GM10266 (cell line): ENCODE measurements at regions not wholly inside any gene's neighbourhood (a gene's known extent, or its start where the extent isn't known, plus 50 kb on each side); places are given as distances from the start of the nearest gene placed in this dataset.

Experiments
- DNase-seq: peaks from one replicate; pipeline ENCODE4 v3.0.0; 2012; ENCODE audit errors: extremely low spot score
- TF ChIP-seq, protein P1 (sequence below): IDR thresholded peaks from 2 replicates; pipeline ENCODE4 v1.5.1; 2012; ENCODE audit warnings: mild to moderate bottlenecking, low read depth; ENCODE audit not compliant: control insufficient read depth, insufficient read depth; ENCODE audit errors: missing control alignments

DNA sequence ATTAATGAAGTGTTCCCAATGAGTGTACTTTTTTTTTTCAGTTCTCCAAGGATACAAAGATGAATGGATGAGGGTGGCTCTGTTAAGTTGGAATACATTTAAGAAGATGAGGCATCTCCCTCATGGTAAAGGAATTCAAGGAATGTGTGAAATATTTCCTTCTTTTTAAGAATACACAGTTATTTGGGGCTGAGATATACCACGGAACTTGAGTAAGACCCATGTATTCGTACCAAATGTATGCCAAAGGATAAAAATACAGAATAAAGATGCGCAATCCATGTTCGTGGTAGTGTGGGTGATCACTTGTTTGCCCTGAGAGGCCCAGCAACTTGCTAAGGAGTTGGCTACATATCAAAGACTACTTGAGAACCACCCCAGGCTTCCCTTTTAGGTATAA lies 164.2 kb upstream of the TCF21 start:
- TF ChIP-seq, protein P1, sequence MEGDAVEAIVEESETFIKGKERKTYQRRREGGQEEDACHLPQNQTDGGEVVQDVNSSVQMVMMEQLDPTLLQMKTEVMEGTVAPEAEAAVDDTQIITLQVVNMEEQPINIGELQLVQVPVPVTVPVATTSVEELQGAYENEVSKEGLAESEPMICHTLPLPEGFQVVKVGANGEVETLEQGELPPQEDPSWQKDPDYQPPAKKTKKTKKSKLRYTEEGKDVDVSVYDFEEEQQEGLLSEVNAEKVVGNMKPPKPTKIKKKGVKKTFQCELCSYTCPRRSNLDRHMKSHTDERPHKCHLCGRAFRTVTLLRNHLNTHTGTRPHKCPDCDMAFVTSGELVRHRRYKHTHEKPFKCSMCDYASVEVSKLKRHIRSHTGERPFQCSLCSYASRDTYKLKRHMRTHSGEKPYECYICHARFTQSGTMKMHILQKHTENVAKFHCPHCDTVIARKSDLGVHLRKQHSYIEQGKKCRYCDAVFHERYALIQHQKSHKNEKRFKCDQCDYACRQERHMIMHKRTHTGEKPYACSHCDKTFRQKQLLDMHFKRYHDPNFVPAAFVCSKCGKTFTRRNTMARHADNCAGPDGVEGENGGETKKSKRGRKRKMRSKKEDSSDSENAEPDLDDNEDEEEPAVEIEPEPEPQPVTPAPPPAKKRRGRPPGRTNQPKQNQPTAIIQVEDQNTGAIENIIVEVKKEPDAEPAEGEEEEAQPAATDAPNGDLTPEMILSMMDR, result no peak
- DNase-seq, result no peak

DNA sequence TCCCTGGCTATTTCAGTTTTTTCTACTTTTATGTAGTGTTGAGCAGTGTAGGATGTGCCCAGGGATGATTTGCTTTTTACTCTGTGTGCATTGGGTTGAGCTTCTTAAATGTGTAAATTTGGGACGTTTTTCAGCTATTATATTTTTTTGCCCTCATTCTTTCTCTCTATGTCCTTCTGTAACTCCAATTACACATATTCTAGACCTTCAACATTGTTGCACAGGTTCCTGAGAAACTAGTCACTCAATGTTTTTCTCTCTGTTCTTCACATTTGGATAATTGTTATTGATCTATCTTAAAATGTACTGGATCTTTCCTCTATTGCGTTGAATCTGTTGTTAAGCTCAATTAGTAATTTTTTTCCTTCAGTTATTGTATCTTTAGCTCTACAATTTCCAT lies 162.7 kb upstream of the TCF21 start:
- DNase-seq, result no peak
- TF ChIP-seq, protein P1, result no peak

GRCh38 chr6:133730881-133731280 lies 158.0 kb upstream of the TCF21 start:
- TF ChIP-seq, protein P1, result no peak
- no peak for DNase-seq

DNA sequence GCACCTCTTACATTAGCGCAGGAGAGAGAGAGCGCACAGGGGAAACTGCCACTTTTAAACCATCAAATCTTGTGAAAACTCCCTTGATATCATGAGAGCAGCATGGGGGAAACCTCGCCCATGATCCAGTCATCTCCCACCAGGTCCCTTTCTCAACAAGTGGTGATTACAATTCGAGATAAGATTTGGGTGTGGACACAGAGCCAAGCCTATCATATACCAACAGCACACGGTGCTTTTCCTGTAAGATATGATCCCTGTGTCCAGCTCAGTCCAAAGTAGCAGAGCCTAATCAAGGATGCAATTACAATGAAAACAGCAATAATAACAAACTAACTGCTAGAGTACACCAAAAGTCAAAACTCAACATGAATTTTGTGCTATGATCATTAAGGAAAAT lies 148.7 kb upstream of the TCF21 start:
- TF ChIP-seq, protein P1, result no peak
- DNase-seq, result no peak

DNA sequence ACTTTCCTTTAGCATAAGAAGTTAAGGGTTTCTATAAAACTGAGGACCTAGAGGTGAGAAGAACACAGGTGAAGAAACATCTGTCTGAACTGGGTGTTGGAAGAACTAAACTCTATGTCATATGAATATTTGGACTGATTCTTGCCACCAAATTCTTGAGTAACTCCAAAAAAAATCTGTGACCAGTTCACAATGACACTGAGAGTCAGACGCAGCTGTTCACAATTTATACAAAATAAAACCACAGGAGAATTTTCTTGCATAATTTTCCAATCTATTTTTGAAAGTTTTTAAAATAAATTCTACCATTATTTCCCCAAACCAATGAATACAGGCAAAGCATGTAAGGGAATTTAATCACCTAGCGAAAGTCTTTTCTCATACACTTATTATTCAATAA lies 148.1 kb upstream of the TCF21 start:
- TF ChIP-seq, protein P1, result no peak
- DNase-seq, result no peak

DNA sequence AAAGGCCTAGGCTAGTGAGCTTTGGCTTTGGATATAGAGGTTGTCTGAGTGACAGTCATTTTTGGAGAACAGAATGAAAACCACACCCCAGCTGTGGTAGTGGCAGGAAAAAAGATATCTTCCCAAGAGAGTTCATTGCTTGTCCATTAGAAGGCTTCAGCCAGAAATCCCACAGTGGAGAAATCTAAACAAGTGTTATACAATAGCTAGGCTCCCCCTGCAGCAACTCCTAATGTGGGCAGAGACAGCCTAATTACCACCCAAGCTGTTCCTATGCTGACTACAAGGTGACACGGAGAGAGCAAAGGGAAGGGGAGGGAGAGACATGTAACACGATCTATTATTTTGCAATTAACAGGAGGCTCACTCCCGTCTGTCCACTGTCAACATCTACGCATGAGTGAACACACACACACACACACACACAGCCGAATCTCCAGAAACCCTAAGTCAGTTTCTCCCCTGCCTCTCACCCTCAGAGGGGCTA lies 147.5 kb upstream of the TCF21 start:
- no peak for DNase-seq
- TF ChIP-seq, protein P1, result no peak

GRCh38 chr6:133743621-133744020 lies 145.3 kb upstream of the TCF21 start:
- DNase-seq, result no peak
- TF ChIP-seq, protein P1, result no peak
